ENCODE measurements at regions not wholly inside any gene's neighbourhood (a gene's known extent, or its start where the extent isn't known, plus 50 kb on each side); places are given as distances from the start of the nearest gene placed in this dataset.

DNA sequence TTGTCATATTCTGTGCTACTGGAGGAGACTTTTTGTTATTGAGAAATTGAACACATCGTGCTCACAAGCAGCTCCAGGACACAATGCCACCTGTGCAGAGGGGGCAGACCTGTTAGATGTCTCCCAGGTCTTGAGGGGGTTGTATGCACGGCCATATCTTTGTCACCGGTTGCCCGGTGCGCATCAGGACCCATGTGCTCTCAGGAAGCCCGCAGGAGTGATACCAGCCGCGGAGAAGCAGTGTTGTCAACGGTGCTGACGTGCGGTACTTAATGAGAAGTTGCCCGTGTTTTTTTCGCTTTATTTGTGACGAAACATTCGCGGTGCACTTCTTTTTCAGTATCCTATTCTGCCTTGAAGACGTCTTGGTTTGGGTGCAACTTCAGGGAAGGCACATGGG, 128.2 kb upstream of the RTL1 start:
- no peak overlapping the region for H3K27ac Mint-ChIP-seq (ENCODE audit: unreplicated experiment)
- DNase-seq (ENCODE audit: low read depth): no peak
- H3K27me3 ChIP-seq (ENCODE audit: insufficient read depth, low read length): no peaks in the 10 kb centered on the region

DNA sequence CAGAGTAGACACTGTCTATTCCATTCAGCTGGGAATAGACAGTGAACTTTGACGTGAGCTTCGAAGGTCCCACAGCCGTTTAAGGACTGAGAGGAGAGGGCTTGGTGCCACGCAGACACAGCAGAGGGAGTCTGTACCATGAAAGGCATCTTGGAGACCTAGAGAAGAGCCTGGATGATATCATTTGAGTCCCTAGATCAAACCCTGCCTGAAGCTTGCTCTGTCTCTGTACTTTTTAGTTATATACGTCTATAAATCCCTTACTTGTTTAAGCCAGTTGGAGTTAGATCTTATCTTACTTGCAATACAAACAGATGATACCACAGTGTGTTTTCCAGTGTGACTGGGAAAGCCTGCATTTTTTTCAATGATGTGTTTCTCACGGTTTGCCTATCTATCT, 128.9 kb upstream of the RTL1 start:
- no peak overlapping the region for H3K9ac ChIP-seq (ENCODE audit: low read length)
- no peaks in the 10 kb centered on the region for H3K4me1 ChIP-seq (ENCODE audit: insufficient read depth, low read length)
- no peaks in the 10 kb centered on the region for H3K9me3 ChIP-seq (ENCODE audit: insufficient read depth, low read depth, low read length)
- peaks cover 86% of the 10 kb centered on the region for H4K20me1 ChIP-seq (ENCODE audit: insufficient read depth, low read length)
- H3K4me2 ChIP-seq (ENCODE audit: low read length): no peak overlapping the region
- H3K36me3 Mint-ChIP-seq (ENCODE audit: low read depth, unreplicated experiment): peaks cover 23% of the 10 kb centered on the region
- H3K4me3 Mint-ChIP-seq (ENCODE audit: unreplicated experiment): no peak overlapping the region
- no peak for FAIRE-seq
- H3K4me3 ChIP-seq (ENCODE audit: insufficient read depth, low read depth, low read length): no peak overlapping the region
- H3K79me2 ChIP-seq (ENCODE audit: insufficient read depth, low read length): peaks cover 39% of the 10 kb centered on the region
- H3K27me3 Mint-ChIP-seq (ENCODE audit: low read depth, unreplicated experiment): peaks cover 5% of the 10 kb centered on the region
- TF ChIP-seq, protein P1, sequence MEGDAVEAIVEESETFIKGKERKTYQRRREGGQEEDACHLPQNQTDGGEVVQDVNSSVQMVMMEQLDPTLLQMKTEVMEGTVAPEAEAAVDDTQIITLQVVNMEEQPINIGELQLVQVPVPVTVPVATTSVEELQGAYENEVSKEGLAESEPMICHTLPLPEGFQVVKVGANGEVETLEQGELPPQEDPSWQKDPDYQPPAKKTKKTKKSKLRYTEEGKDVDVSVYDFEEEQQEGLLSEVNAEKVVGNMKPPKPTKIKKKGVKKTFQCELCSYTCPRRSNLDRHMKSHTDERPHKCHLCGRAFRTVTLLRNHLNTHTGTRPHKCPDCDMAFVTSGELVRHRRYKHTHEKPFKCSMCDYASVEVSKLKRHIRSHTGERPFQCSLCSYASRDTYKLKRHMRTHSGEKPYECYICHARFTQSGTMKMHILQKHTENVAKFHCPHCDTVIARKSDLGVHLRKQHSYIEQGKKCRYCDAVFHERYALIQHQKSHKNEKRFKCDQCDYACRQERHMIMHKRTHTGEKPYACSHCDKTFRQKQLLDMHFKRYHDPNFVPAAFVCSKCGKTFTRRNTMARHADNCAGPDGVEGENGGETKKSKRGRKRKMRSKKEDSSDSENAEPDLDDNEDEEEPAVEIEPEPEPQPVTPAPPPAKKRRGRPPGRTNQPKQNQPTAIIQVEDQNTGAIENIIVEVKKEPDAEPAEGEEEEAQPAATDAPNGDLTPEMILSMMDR (IDR thresholded peaks at IDR 0.05; ENCODE audit: insufficient read depth, low read depth, low read length): no peak
- TF ChIP-seq EZH2 (IDR thresholded peaks at IDR 0.05; ENCODE audit: insufficient read depth, low read length): no peak
- H3K27ac ChIP-seq (ENCODE audit: low read depth, low read length): no peak overlapping the region
- no peaks in the 10 kb centered on the region for H3K27me3 ChIP-seq (ENCODE audit: insufficient read depth, low read length)
- DNase-seq (ENCODE audit: low read depth): no peak
- no peak overlapping the region for H2AFZ ChIP-seq (ENCODE audit: low read depth, low read length)
- peaks cover 37% of the 10 kb centered on the region for H3K36me3 ChIP-seq (ENCODE audit: insufficient read depth, low read length)
- no peak overlapping the region for H3K27ac Mint-ChIP-seq (ENCODE audit: unreplicated experiment)
- H3K9me3 Mint-ChIP-seq (ENCODE audit: unreplicated experiment): peaks cover 10% of the 10 kb centered on the region
- peaks cover 2% of the 10 kb centered on the region for H3K4me1 Mint-ChIP-seq (ENCODE audit: low read depth, unreplicated experiment)

More for the DNA sequence above, 128.2 kb upstream of the RTL1 start:
- H3K27ac ChIP-seq (ENCODE audit: low read depth, low read length): no peak overlapping the region
- no peak overlapping the region for H3K4me2 ChIP-seq (ENCODE audit: low read length)
- peaks cover 37% of the 10 kb centered on the region for H3K36me3 ChIP-seq (ENCODE audit: insufficient read depth, low read length)
- peaks cover 23% of the 10 kb centered on the region for H3K36me3 Mint-ChIP-seq (ENCODE audit: low read depth, unreplicated experiment)
- peaks cover 5% of the 10 kb centered on the region for H3K27me3 Mint-ChIP-seq (ENCODE audit: low read depth, unreplicated experiment)
- peaks cover 8% of the 10 kb centered on the region for H3K9me3 Mint-ChIP-seq (ENCODE audit: unreplicated experiment)
- H4K20me1 ChIP-seq (ENCODE audit: insufficient read depth, low read length): peaks cover 86% of the 10 kb centered on the region
- no peaks in the 10 kb centered on the region for H3K9me3 ChIP-seq (ENCODE audit: insufficient read depth, low read depth, low read length)
- H3K4me3 Mint-ChIP-seq (ENCODE audit: unreplicated experiment): no peak overlapping the region
- H3K79me2 ChIP-seq (ENCODE audit: insufficient read depth, low read length): peaks cover 34% of the 10 kb centered on the region
- no peaks in the 10 kb centered on the region for H3K4me1 ChIP-seq (ENCODE audit: insufficient read depth, low read length)
- no peak overlapping the region for H2AFZ ChIP-seq (ENCODE audit: low read depth, low read length)
- no peak overlapping the region for H3K4me3 ChIP-seq (ENCODE audit: insufficient read depth, low read depth, low read length)
- no peak for FAIRE-seq
- TF ChIP-seq EZH2 (IDR thresholded peaks at IDR 0.05; ENCODE audit: insufficient read depth, low read length): no peak
- TF ChIP-seq, protein P1 (IDR thresholded peaks at IDR 0.05; ENCODE audit: insufficient read depth, low read depth, low read length): no peak
- H3K9ac ChIP-seq (ENCODE audit: low read length): no peak overlapping the region
- peaks cover 2% of the 10 kb centered on the region for H3K4me1 Mint-ChIP-seq (ENCODE audit: low read depth, unreplicated experiment)

GRCh38 chr14:101033006-101033405, 129.5 kb upstream of the RTL1 start:
- DNase-seq (ENCODE audit: low read depth): no peak
- Mint-ChIP-seq H3K27ac (ENCODE audit: unreplicated experiment) (no peak overlapping the region), H3K27me3 (ENCODE audit: low read depth, unreplicated experiment) (peaks cover 5% of the 10 kb centered on the region), H3K4me3 (ENCODE audit: unreplicated experiment) (no peak overlapping the region), H3K9me3 (ENCODE audit: unreplicated experiment) (peaks cover 13% of the 10 kb centered on the region), H3K36me3 (ENCODE audit: low read depth, unreplicated experiment) (peaks cover 27% of the 10 kb centered on the region), H3K4me1 (ENCODE audit: low read depth, unreplicated experiment) (peaks cover 5% of the 10 kb centered on the region)
- Histone ChIP-seq H3K9me3 (ENCODE audit: insufficient read depth, low read depth, low read length) (no peaks in the 10 kb centered on the region), H3K4me1 (ENCODE audit: insufficient read depth, low read length) (no peaks in the 10 kb centered on the region), H3K4me2 (ENCODE audit: low read length) (no peak overlapping the region), H3K27ac (ENCODE audit: low read depth, low read length) (no peak overlapping the region), H4K20me1 (ENCODE audit: insufficient read depth, low read length) (peaks cover 86% of the 10 kb centered on the region), H3K4me3 (ENCODE audit: insufficient read depth, low read depth, low read length) (no peak overlapping the region), H3K36me3 (ENCODE audit: insufficient read depth, low read length) (peaks cover 40% of the 10 kb centered on the region), H3K79me2 (ENCODE audit: insufficient read depth, low read length) (peaks cover 40% of the 10 kb centered on the region), H3K27me3 (ENCODE audit: insufficient read depth, low read length) (no peaks in the 10 kb centered on the region), H3K9ac (ENCODE audit: low read length) (no peak overlapping the region), H2AFZ (ENCODE audit: low read depth, low read length) (no peak overlapping the region)
- TF ChIP-seq, protein P1 (IDR thresholded peaks at IDR 0.05; ENCODE audit: insufficient read depth, low read depth, low read length): no peak
- TF ChIP-seq EZH2 (IDR thresholded peaks at IDR 0.05; ENCODE audit: insufficient read depth, low read length): no peak
- no peak for FAIRE-seq

Measured in astrocyte (in vitro differentiated cells and primary cell).